ACHN (cell line): ENCODE measurements at regions not wholly inside any gene's neighbourhood (a gene's known extent, or its start where the extent isn't known, plus 50 kb on each side); places are given as distances from the start of the nearest gene placed in this dataset.
"Not testable (repeated sequence)": the region's sequence is repeated elsewhere in the genome, so short reads cannot be mapped to it uniquely, and the experiment has no call there.

Source experiments
- DNase-seq: peaks from one replicate; pipeline ENCODE4 v3.0.0-alpha.2; 2015
- in situ Hi-C: cut with HindIII; loops from 2 replicates; pipeline ENCODE4 v1.10.0; 2017; ENCODE audit warnings: low sequenced_read_pairs, low pct_ligation_motif_present, low pct_unique_long_range_greater_than_20kb

GRCh38 chr16:85276258-85276657 lies 164.0 kb upstream of the CIBAR2 start:
- in situ Hi-C loops: no loop called here
- DNase-seq: no peak

GRCh38 chr16:85276721-85277120 lies 164.4 kb upstream of the CIBAR2 start:
- in situ Hi-C loops: no loop called here
- no peak for DNase-seq

GRCh38 chr16:85278839-85279238 lies 166.6 kb upstream of the CIBAR2 start:
- no peak for DNase-seq
- in situ Hi-C loops: no loop called here

GRCh38 chr16:85279402-85279801 lies 167.1 kb upstream of the CIBAR2 start:
- in situ Hi-C loops: no loop called here
- no peak for DNase-seq

GRCh38 chr16:85279825-85280545 lies 167.7 kb upstream of the CIBAR2 start:
- DNase-seq: no peak
- in situ Hi-C loops: no loop called here

GRCh38 chr16:85281181-85281580 lies 168.9 kb upstream of the CIBAR2 start:
- in situ Hi-C loops: no loop called here
- DNase-seq: no peak

- in situ Hi-C loops: no loop called here
- no peak for DNase-seq
Observed at GRCh38 chr16:85282842-85283241, 170.6 kb upstream of the CIBAR2 start.

GRCh38 chr16:85283305-85284050 lies 171.2 kb upstream of the CIBAR2 start:
- in situ Hi-C loops: no loop called here
- no peak for DNase-seq

GRCh38 chr16:85284141-85284817 lies 172.0 kb upstream of the CIBAR2 start:
- in situ Hi-C loops: no loop called here
- DNase-seq: no peak

GRCh38 chr16:85285681-85286065 lies 173.4 kb upstream of the CIBAR2 start:
- in situ Hi-C loops: no loop called here
- DNase-seq: no peak

GRCh38 chr16:85286066-85286831 lies 174.0 kb upstream of the CIBAR2 start:
- no peak for DNase-seq
- in situ Hi-C loops: no loop called here

GRCh38 chr16:85286951-85287814 lies 174.9 kb upstream of the CIBAR2 start:
- in situ Hi-C loops: no loop called here
- no peak for DNase-seq

GRCh38 chr16:85287815-85288109 lies 175.5 kb upstream of the CIBAR2 start:
- DNase-seq, in situ Hi-C loops: not testable (repeated sequence)

- in situ Hi-C loops: no loop called here
- DNase-seq: no peak
Observed at GRCh38 chr16:85288341-85288868, 176.1 kb upstream of the CIBAR2 start.

GRCh38 chr16:85288869-85289660 lies 176.8 kb upstream of the CIBAR2 start:
- DNase-seq: no peak
- in situ Hi-C loops: no loop called here

GRCh38 chr16:85289760-85290625 lies 177.7 kb upstream of the CIBAR2 start:
- no peak for DNase-seq
- in situ Hi-C loops: no loop called here
